ENCODE measurements at regions not wholly inside any gene's neighbourhood (a gene's known extent, or its start where the extent isn't known, plus 50 kb on each side); places are given as distances from the start of the nearest gene placed in this dataset.

DNA sequence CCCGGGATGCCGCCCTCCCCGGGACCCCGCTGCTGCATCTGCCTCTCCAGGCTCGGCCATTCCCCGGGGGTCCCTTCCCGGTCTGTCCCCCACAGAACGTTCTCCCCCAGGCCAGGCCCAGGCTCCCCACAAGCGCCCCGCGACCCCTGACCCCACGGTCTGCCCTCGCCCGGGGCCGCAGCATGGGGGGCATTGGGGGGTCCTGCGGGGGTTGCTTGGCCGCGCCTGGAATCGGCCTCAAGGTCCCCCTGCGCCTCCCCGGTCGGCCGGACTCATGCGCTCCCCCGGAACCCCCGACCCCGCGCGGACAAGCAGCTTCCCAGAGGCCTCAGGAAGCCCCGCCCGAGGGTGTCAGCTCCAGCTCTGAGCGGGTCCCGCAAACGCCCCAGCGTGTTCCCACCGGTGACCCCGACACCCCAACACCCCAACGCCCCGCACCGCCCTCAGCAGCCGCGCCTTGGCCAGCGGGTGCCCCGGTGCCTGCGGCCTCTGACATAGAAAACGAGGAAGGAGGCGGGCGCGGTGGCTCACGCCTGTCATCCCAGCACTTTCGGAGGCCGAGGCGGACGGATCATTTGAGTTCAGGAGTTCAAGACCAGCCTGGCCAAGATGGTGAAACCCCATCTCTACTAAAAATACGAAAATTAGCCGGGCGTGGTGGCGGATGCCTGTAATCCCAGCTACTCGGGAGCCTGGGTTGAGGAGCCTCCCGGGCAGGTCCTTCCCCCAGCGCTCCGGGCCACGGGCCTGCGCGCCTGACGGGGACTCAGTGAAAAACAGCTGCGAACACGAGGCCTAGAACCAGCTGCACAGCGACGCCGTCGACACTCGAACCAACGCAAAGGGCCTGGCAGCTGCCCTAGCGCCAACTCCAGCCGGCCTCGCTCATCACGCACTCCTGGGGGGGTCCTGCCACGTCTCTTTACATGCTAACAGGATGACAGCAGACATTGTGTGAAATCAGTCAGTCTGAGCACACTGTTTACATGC is 61.8 kb upstream of the CTDP1 start:
- Histone ChIP-seq H3K4me2 (ENCODE audit: low read length) (no peak overlapping the region), H3K9me2 (ENCODE audit: insufficient read depth, low read length) (no peaks in the 10 kb centered on the region), H3K9me3 (ENCODE audit: low read length) (no peaks in the 10 kb centered on the region), H3K36me3 (ENCODE audit: insufficient read depth, low read length) (no peaks in the 10 kb centered on the region), H2AFZ (ENCODE audit: low read length) (no peak overlapping the region), H3K79me2 (ENCODE audit: insufficient read depth, low read depth, low read length) (no peaks in the 10 kb centered on the region), H3K4me1 (ENCODE audit: insufficient read depth, low read length, poor library complexity, severe bottlenecking) (no peaks in the 10 kb centered on the region), H3K4me3 (ENCODE audit: low read depth, low read length, poor library complexity, severe bottlenecking) (no peak overlapping the region), H3K27ac (ENCODE audit: low read depth, low read length, poor library complexity, severe bottlenecking) (no peak overlapping the region), H4K20me1 (ENCODE audit: insufficient read depth, low read length) (no peaks in the 10 kb centered on the region)
- TF ChIP-seq, protein P1, sequence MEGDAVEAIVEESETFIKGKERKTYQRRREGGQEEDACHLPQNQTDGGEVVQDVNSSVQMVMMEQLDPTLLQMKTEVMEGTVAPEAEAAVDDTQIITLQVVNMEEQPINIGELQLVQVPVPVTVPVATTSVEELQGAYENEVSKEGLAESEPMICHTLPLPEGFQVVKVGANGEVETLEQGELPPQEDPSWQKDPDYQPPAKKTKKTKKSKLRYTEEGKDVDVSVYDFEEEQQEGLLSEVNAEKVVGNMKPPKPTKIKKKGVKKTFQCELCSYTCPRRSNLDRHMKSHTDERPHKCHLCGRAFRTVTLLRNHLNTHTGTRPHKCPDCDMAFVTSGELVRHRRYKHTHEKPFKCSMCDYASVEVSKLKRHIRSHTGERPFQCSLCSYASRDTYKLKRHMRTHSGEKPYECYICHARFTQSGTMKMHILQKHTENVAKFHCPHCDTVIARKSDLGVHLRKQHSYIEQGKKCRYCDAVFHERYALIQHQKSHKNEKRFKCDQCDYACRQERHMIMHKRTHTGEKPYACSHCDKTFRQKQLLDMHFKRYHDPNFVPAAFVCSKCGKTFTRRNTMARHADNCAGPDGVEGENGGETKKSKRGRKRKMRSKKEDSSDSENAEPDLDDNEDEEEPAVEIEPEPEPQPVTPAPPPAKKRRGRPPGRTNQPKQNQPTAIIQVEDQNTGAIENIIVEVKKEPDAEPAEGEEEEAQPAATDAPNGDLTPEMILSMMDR (conservative IDR thresholded peaks at IDR 0.05; ENCODE audit: low read length): no peak
- no peak for TF ChIP-seq EZH2phosphoT487 (IDR thresholded peaks at IDR 0.05; ENCODE audit: borderline replicate concordance, low read depth, low read length)
- no peak for DNase-seq (ENCODE audit: low spot score)
- intact Hi-C loops (cut with micrococcal nuclease; ENCODE audit: unreplicated experiment): no loop called here
- ChIA-PET CTCF (ENCODE audit: unreplicated experiment) (no interaction called here), POLR2A (no interaction called here)
- no TSS peak for BruUV-seq (replicated peaks)

DNA sequence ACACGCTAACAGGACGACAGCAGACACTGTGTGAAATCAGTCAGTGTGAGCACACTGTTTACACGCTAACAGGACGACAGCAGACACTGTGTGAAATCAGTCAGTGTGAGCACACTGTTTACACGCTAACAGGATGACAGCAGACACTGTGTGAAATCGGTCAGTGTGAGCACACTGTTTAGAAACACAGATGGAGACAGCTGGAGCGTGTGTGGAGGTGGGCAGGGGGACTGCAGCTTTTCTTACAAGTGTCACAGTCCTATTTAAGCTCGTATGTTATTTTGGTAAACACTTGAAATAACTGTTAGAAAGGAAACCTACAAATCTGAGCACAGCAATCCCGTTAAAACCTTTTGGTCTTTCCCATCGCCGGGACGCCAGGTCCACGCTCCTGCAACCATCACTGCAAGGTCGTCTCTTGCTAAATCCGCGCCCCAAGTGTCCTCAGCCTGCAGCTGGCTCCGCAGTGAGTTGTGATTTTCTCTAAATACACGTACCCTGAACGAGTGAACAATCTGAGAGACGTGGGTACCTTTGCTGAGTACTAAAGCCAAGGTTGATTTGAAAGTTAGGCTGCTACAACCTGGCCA is 58.9 kb upstream of the CTDP1 start:
- ChIA-PET POLR2A (no interaction called here), CTCF (ENCODE audit: unreplicated experiment) (no interaction called here)
- Histone ChIP-seq H3K4me3 (ENCODE audit: low read depth, low read length, poor library complexity, severe bottlenecking) (no peak overlapping the region), H4K20me1 (ENCODE audit: insufficient read depth, low read length) (no peaks in the 10 kb centered on the region), H3K4me1 (ENCODE audit: insufficient read depth, low read length, poor library complexity, severe bottlenecking) (peaks cover 17% of the 10 kb centered on the region), H3K4me2 (ENCODE audit: low read length) (no peak overlapping the region), H3K79me2 (ENCODE audit: insufficient read depth, low read depth, low read length) (no peaks in the 10 kb centered on the region), H3K36me3 (ENCODE audit: insufficient read depth, low read length) (no peaks in the 10 kb centered on the region), H3K9me2 (ENCODE audit: insufficient read depth, low read length) (no peaks in the 10 kb centered on the region), H3K9me3 (ENCODE audit: low read length) (no peaks in the 10 kb centered on the region), H2AFZ (ENCODE audit: low read length) (no peak overlapping the region), H3K27ac (ENCODE audit: low read depth, low read length, poor library complexity, severe bottlenecking) (no peak overlapping the region)
- intact Hi-C loops (cut with micrococcal nuclease; ENCODE audit: unreplicated experiment): no loop called here
- no TSS peak for BruUV-seq (replicated peaks)
- DNase-seq (ENCODE audit: low spot score): no peak
- no peak for TF ChIP-seq EZH2phosphoT487 (IDR thresholded peaks at IDR 0.05; ENCODE audit: borderline replicate concordance, low read depth, low read length)
- TF ChIP-seq, protein P1 (conservative IDR thresholded peaks at IDR 0.05; ENCODE audit: low read length): no peak

DNA sequence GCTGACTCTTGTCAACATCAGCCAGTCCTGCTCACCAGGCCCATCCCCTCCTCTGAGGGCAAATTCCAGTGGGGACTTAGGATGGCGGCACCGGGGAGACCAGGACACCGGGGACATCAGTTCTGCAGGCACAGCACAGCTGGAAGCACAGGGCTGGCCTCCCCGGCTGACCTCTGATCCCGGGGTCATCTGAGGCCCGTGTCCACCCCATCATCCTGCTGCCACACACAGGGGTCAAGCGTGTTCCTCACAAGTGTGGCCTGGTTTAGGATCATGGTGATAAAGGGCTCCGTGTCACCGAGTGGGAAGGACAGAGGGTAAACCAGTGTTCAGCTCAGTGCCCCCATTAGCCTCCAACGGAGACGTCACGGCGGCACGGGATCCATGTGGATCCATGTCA is 58.1 kb upstream of the CTDP1 start:
- H3K27ac ChIP-seq (ENCODE audit: low read depth, low read length, poor library complexity, severe bottlenecking): no peak overlapping the region
- BruUV-seq (replicated peaks): no TSS peak
- no peaks in the 10 kb centered on the region for H3K9me2 ChIP-seq (ENCODE audit: insufficient read depth, low read length)
- ChIA-PET POLR2A (no interaction called here), CTCF (ENCODE audit: unreplicated experiment) (no interaction called here)
- no peaks in the 10 kb centered on the region for H4K20me1 ChIP-seq (ENCODE audit: insufficient read depth, low read length)
- DNase-seq (ENCODE audit: low spot score): no peak
- intact Hi-C loops (cut with micrococcal nuclease; ENCODE audit: unreplicated experiment): no loop called here
- TF ChIP-seq, protein P1 (conservative IDR thresholded peaks at IDR 0.05; ENCODE audit: low read length): no peak
- TF ChIP-seq EZH2phosphoT487 (IDR thresholded peaks at IDR 0.05; ENCODE audit: borderline replicate concordance, low read depth, low read length): no peak
- no peaks in the 10 kb centered on the region for H3K36me3 ChIP-seq (ENCODE audit: insufficient read depth, low read length)
- H3K79me2 ChIP-seq (ENCODE audit: insufficient read depth, low read depth, low read length): no peaks in the 10 kb centered on the region
- H3K4me2 ChIP-seq (ENCODE audit: low read length): no peak overlapping the region
- H2AFZ ChIP-seq (ENCODE audit: low read length): no peak overlapping the region
- H3K4me1 ChIP-seq (ENCODE audit: insufficient read depth, low read length, poor library complexity, severe bottlenecking): peaks cover 17% of the 10 kb centered on the region
- no peaks in the 10 kb centered on the region for H3K9me3 ChIP-seq (ENCODE audit: low read length)
- H3K4me3 ChIP-seq (ENCODE audit: low read depth, low read length, poor library complexity, severe bottlenecking): no peak overlapping the region

All from OCI-LY7 (cell line).